Muscle of leg (tissue), 3 donors: ENCODE measurements at regions not wholly inside any gene's neighbourhood (a gene's known extent, or its start where the extent isn't known, plus 50 kb on each side); places are given as distances from the start of the nearest gene placed in this dataset.

Source experiments
- DNase-seq: peaks from one replicate; pipeline ENCODE4 v3.0.0; 2013
- H3K27ac ChIP-seq: one replicate; pipeline ENCODE4 v1.5.1; 2013; ENCODE audit warnings: mild to moderate bottlenecking, low read length, control low read depth
- H3K27me3 ChIP-seq: one replicate; pipeline ENCODE4 v1.6.1; 2013; ENCODE audit warnings: low read length; ENCODE audit not compliant: control insufficient read depth, insufficient read depth
- H3K36me3 ChIP-seq: one replicate; pipeline ENCODE4 v1.6.1; 2013; ENCODE audit warnings: low read length; ENCODE audit not compliant: control insufficient read depth, insufficient read depth
- H3K4me1 ChIP-seq: one replicate; pipeline ENCODE4 v1.6.1; 2013; ENCODE audit warnings: low read length; ENCODE audit not compliant: control insufficient read depth, insufficient read depth
- H3K4me3 ChIP-seq: one replicate; pipeline ENCODE4 v1.5.1; 2013; ENCODE audit warnings: low read length, control low read depth
- H3K9me3 ChIP-seq: replicated peaks from 2 replicates; pipeline ENCODE4 v1.6.1; 2013; ENCODE audit warnings: low read depth, low read length; ENCODE audit not compliant: control insufficient read depth
- WGBS: methylation state at CpG from one replicate; pipeline ENCODE4 v1.1.5; 2013; ENCODE audit warnings: missing lambda C conversion rate; ENCODE audit not compliant: insufficient coverage; 5-methylcytosine and 5-hydroxymethylcytosine counted together

DNA sequence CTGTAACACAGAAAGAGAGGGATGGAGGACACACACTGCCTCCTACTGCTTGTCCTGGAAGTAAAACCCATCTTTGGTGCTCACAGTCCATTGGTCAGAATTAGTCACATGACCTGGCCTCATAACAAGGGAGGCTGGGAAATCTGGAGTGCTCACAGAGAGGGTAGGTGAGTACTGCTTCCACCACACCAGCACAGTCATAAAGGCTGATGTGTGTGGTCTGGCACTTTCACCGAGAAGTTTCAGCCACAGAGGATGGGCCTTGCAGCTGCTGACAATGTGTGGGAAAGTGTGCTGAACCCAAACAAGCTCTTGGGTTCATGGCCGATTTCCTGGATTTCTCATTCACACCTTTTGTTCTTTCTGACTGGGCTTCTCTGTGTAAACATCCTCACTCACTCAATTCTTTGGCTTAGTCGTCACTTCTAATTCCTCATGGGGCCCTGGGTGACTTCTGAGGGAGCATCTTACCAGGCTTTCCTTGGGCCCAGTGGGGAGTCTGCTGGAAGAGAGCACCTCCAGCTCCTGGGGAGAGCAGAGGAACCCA, 100.7 kb downstream of the ASB7 start:
- WGBS, result no CpG with 5 or more reads among the region's 3 CpGs
- no peaks in the 10 kb centered on the region for H3K27me3 ChIP-seq
- DNase-seq, result peak; percentile 16

GRCh38 chr15:100703671-100704070, 101.3 kb downstream of the ASB7 start:
- Histone ChIP-seq H3K9me3 (no peaks in the 10 kb centered on the region), H3K4me3 (no peak overlapping the region), H3K36me3 (no peaks in the 10 kb centered on the region), H3K4me1 (no peaks in the 10 kb centered on the region), H3K27ac (no peak overlapping the region), H3K27me3 (no peaks in the 10 kb centered on the region)
- DNase-seq, result peak; percentile 0
- 90% methylated on average over 8 of the region's 10 CpGs for WGBS

More for the DNA sequence above, 100.7 kb downstream of the ASB7 start:
- Histone ChIP-seq H3K4me3 (no peak overlapping the region), H3K27ac (no peak overlapping the region), H3K36me3 (no peaks in the 10 kb centered on the region), H3K4me1 (no peaks in the 10 kb centered on the region), H3K9me3 (no peaks in the 10 kb centered on the region)

DNA sequence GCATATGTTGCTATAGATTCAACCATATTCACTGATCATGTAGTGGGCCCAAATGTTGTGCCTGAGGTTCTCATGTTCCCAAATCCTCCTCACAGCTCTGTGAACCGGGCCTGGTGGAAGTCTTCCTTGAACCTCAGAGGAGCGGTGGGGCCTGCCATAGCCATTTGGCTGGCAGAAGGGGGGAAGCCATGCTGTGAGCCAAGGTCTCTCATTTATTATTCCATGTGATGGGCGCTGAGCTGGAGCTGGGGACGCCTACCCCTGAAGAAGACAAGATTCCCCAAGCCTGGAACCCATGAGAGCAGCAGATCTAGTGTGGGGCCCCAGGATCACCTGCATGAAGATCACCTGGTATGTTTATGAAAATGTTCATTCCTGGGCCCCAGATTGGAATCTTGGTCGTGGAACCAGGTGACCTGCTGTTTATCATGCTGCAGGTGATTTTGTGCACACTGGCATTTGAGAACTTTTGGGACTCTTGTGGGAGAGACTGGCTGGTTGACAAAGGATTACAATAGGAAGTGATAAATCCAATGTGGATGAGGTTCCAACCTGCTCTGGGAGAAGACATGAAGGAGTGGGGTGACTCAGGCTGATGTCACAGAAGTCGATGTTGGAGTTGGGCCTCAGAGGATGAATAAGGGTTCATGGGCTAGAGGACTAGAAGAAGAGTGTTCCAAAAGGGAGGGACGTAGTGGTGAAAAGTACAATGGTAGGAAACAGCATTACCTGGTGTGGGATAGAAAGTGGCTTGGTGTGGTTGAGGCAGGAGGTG, 102.1 kb downstream of the ASB7 start:
- no peak overlapping the region for H3K4me3 ChIP-seq
- no peaks in the 10 kb centered on the region for H3K36me3 ChIP-seq
- DNase-seq, result no peak
- H3K27ac ChIP-seq, result no peak overlapping the region
- H3K27me3 ChIP-seq, result no peaks in the 10 kb centered on the region
- no peaks in the 10 kb centered on the region for H3K9me3 ChIP-seq
- no peaks in the 10 kb centered on the region for H3K4me1 ChIP-seq
- 94% methylated on average over 6 of the region's 7 CpGs for WGBS

DNA sequence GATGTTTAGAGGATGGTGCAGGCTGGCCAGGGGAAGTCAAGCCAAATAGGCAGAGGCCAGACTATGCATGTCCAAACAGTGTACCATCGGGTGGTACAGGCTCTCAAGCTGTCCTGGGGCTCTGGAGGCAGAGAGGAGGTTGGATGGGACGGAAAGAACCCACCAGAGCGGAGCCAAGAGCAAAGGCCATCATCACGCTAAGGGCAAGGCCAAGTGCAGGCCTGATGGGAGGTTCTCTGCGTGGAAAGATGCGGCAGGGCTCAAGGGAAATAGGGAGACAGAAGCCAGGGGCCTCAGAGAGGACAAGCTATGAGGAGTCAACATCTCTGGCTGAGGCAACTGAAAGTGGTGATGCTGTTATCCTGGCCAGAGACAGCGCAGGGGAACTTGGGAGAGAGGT, 102.7 kb downstream of the ASB7 start:
- Histone ChIP-seq H3K27me3 (no peaks in the 10 kb centered on the region), H3K4me1 (no peaks in the 10 kb centered on the region), H3K27ac (no peak overlapping the region), H3K36me3 (no peaks in the 10 kb centered on the region), H3K4me3 (no peak overlapping the region), H3K9me3 (no peaks in the 10 kb centered on the region)
- WGBS, result 88% methylated on average over 7 of the region's 7 CpGs
- DNase-seq, result no peak

- peaks cover under 1% of the 10 kb centered on the region for H3K4me1 ChIP-seq
- no peaks in the 10 kb centered on the region for H3K36me3 ChIP-seq
- no peaks in the 10 kb centered on the region for H3K27me3 ChIP-seq
- no peaks in the 10 kb centered on the region for H3K9me3 ChIP-seq
- H3K4me3 ChIP-seq, result no peak overlapping the region
- DNase-seq, result no peak
- 99% methylated on average over 7 of the region's 11 CpGs for WGBS
- H3K27ac ChIP-seq, result no peak overlapping the region
These were observed 103.5 kb downstream of the ASB7 start for GRCh38 chr15:100705841-100706240.

DNA sequence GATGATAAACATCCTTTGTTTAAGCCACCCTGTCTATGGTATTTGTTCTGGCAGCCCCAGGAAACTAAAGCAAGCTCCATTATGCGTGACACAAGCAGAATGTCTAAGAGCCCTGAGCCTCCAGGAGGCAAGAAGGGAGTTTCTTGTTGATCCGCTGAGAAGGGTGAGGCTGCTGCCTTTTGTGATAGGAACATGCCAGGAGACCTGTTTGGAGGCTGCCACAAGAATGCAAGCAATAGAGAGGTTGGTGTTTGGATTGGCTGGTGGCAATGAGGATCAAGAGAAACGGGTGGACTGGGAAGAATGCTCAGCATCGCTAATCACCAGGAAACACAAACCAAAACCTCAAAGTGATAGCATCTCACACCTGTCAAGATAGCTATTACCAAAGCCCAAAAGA, 104.8 kb downstream of the ASB7 start:
- H3K4me1 ChIP-seq, result peaks cover 15% of the 10 kb centered on the region
- H3K36me3 ChIP-seq, result no peaks in the 10 kb centered on the region
- H3K27ac ChIP-seq, result no peak overlapping the region
- H3K9me3 ChIP-seq, result no peaks in the 10 kb centered on the region
- no peak for DNase-seq
- 70% methylated on average over 2 of the region's 4 CpGs for WGBS
- no peak overlapping the region for H3K4me3 ChIP-seq
- no peaks in the 10 kb centered on the region for H3K27me3 ChIP-seq

DNA sequence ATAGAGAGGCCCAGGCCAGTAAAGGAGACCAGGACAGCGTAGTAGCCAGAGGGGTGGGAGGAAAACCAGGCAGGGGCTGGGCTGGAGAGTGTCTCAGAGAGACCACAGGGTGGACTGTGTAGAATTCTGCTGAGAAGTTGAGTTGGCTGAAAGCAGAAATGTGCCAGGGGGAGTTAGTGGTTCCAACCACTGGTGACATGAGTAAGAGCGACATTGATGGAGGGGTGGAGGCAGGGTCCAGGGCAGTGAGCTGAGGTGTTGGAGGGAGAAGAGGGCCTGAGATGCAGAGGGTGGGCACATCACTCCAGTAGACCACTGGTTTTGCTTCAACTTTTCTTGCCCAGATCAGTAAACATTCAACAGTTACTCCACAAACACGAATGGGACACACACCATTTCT, 106.5 kb downstream of the ASB7 start:
- WGBS, result 86% methylated on average over 2 of the region's 3 CpGs
- Histone ChIP-seq H3K4me3 (no peak overlapping the region), H3K27me3 (no peaks in the 10 kb centered on the region), H3K27ac (no peak overlapping the region), H3K4me1 (peaks cover 28% of the 10 kb centered on the region), H3K9me3 (no peaks in the 10 kb centered on the region), H3K36me3 (no peaks in the 10 kb centered on the region)
- DNase-seq, result no peak

- peaks cover 34% of the 10 kb centered on the region for H3K4me1 ChIP-seq
- no peak overlapping the region for H3K4me3 ChIP-seq
- H3K9me3 ChIP-seq, result no peaks in the 10 kb centered on the region
- 47% methylated on average over 2 of the region's 2 CpGs for whole genome bisulfite sequencing
- H3K27ac ChIP-seq, result no peak overlapping the region
- no peaks in the 10 kb centered on the region for H3K36me3 ChIP-seq
- no peaks in the 10 kb centered on the region for H3K27me3 ChIP-seq
- DNase-seq, result no peak
These were observed 107.8 kb downstream of the ASB7 start for GRCh38 chr15:100710222-100710621.

GRCh38 chr15:100710744-100711515, 108.5 kb downstream of the ASB7 start:
- DNase-seq, result no peak
- no peaks in the 10 kb centered on the region for H3K27me3 ChIP-seq

DNA sequence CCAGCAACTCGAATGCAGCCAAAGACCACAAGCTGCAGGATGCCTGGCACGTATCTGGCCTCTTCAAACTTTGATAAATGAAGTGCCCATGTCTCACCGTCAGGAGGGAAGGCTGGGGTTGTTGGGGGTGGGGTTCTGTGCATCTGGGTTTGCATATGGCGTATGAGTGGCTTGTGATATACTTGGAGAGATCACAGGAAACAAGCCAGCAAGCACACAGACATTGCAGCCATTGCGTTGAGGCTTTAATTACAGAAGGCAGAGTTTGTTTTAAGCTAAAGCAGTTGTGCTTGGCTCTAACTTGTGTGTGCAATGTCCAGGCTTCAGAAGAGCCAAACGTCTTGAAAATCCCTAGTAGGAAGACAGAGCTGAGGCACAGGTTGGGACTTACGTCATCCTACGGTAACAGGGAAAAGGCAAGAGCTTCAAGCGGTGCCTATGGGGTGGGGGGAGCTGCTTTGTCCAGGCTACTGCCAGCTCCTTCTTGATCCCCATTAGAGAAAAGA, 109.2 kb downstream of the ASB7 start:
- Histone ChIP-seq H3K27me3 (no peaks in the 10 kb centered on the region), H3K9me3 (no peaks in the 10 kb centered on the region), H3K36me3 (no peaks in the 10 kb centered on the region), H3K4me1 (peaks cover 41% of the 10 kb centered on the region), H3K4me3 (no peak overlapping the region), H3K27ac (peak overlapping the region; percentile 78)
- DNase-seq, result peak; percentile 49
- 27% methylated on average over 6 of the region's 9 CpGs for WGBS

More at GRCh38 chr15:100710744-100711515, 108.5 kb downstream of the ASB7 start:
- Histone ChIP-seq H3K4me1 (peaks cover 39% of the 10 kb centered on the region), H3K27ac (no peak overlapping the region), H3K4me3 (no peak overlapping the region), H3K9me3 (no peaks in the 10 kb centered on the region), H3K36me3 (no peaks in the 10 kb centered on the region)
- 90% methylated on average over 14 of the region's 16 CpGs for WGBS
